ENCODE measurements at regions not wholly inside any gene's neighbourhood (a gene's known extent, or its start where the extent isn't known, plus 50 kb on each side); places are given as distances from the start of the nearest gene placed in this dataset.
"Not testable (repeated sequence)": the region's sequence is repeated elsewhere in the genome, so short reads cannot be mapped to it uniquely, and the experiment has no call there.

DNA sequence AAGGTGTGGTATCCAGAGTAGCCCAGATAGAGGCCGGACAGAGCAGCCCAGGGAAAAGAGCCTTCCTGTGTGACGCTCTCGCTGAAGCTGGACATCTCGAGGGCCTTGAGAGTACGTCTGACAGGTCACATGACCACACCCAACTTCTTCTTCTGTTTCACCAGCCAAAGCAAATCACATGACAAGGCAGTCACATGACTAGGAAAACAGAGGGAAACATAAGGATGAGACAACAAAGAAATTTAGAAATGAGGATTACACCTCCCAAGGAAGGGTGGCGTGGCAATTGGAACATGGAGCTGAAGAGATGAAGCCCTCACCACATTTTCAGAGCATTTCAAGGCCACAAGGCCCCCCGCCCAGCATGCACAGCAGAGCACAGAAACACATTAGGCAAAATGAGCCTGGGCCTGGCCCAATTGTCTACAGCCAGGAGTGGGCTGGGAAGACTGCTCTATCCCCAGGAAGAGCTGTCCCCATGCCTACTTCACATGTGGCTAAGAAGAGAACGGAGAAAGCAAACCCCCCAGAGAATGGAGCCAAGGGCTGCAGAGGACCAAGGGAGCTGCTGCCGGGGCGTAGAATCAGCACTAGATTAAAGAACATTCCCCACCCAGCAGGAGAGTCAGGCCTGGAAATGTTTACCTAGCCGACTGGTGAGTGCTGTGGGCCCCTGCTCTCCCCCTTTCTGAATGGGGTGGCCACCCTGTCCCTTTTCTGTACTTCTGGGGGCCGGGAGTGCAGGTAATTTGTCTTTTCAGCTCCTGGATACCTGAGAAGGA is 305.1 kb downstream of the NPHP4 start:
- DNase-seq (ENCODE audit: low read depth, low spot score) = peak; percentile 28

DNA sequence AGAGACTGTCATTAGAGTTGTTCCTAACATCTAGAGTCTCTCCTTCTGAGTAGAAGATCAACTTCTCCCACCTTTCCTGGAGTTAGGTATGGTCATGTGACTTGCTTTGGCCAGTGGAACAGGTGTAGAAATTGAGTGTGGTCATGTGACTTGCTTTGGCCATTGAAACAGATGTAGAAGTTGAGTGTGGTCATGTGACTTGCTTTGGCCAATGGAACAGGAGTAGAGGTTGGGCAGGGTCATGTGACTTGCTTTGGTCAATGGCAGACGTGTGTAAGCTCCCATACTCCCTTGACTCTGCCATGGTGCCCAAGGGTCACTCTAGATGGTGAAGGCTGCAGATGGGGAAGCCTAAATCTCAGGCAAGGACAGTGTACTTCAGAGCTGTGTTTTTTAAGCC is 306.0 kb downstream of the NPHP4 start:
- DNase-seq (ENCODE audit: low read depth, low spot score) = no peak

DNA sequence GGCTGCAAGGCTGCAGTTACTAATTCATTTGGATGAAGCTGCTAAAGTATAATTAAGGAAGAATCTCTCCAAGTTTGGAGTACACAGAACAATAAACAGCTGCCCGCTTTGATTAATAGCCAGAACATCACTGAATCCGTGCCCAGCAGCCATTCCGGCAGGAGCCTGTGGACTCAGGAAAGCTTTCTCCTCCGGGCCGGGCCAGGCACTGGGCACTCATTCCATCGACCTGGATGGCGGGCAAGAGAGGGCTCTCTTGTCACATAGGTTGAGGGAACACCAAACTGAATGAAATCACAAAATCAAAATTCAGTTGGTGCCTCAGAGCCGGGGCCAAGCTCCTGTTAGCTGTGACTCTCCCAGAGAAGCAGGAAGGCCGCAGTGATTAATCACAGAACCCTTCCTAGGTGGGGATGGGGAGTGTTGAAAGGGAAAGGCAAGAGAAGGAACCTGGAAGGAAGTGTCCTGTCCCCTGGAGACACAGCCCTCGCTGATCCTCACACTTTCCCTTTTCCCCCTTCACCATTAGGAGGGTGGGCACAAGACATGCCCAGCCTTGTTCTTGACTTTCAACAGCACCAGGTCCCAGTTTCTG is 306.7 kb downstream of the NPHP4 start:
- no peak for DNase-seq (ENCODE audit: low read depth, low spot score)

DNA sequence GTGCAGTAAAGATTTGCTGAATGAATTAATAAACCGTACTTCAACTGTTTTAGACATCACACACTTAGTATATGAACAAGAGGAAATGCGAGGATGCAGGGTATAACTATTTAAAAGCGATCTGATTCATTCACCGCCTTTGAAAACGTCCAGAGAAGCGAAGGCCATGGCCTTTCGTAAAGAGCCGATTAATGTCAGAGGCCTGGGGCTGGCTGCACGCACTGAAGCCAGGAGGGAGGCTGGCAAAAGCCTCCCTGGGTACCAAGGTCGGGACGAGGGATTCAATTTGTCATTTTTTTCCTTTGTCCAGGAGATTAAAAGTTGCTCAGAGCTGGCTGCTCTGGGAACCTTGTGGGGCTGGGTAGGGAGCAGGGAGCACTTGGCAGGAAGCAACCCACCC is 307.4 kb downstream of the NPHP4 start:
- DNase-seq (ENCODE audit: low read depth, low spot score) = no peak

DNA sequence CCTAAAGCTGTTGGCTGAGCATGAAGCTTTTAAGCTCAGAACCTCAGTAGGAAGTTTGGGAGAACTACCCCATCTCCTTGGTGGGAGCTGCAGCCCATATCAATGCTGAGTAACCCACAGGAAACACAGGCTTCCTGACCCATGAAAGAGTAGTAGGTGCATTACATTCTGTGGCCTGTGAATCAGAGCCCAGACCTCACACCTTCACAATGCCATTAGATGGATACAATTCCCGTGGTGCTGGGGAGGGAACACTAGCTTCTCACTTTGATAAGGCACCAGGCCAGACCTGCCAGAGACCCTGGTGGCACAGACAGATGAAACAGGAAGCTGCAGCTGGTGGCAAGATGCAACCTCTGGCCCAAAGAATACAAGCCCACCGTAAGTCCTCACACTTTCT is 308.8 kb downstream of the NPHP4 start:
- DNase-seq (ENCODE audit: low read depth, low spot score) = no peak

DNA sequence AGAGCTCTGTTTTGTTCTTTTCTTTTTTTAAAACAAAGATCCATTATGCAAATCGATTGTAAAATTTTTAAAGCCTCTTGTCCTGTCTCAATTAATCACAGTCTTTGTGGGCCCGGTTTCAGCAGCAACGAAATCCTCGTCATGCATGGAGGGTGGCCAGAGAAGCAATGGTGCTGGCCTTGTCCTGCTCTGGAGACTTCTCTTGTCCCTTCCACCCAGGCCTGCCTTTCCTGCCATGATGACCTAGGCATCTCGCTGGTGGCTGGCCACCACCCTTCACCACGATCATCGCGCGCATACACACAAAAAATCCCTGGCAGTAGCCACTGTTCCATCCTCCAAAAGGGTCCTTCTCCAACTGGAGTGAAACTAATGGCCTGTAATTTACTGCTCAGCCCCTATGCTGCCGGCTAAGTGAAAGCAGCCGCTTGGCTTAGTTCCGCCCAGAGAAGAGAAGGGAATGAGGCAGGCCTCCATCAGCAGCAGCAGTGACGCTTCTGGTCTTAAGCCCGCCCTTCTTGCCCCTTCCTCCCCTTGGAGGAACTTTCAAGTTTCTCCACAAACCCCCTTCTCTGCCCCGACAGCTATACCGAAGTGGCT is 309.5 kb downstream of the NPHP4 start:
- no peak for DNase-seq (ENCODE audit: low read depth, low spot score)

DNA sequence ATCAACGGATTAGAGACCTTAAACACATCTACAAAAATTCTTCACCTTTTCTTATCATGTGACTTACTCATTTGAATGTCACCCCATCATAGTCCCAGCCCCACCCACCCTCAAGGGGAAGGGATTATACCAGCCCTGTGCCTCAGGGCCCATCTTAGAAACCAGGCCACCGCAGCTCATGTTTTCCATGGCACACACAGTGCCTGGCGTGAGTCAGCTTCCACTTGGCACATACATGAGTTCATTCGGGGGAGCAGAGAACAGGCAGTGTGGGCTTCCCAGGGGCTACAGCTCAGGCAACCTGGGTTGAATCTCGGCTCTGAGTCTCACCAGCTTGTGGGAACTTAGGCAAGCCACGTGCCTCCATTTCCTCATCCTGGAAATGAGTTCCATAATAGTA is 310.6 kb downstream of the NPHP4 start:
- no peak for DNase-seq (ENCODE audit: low read depth, low spot score)

DNA sequence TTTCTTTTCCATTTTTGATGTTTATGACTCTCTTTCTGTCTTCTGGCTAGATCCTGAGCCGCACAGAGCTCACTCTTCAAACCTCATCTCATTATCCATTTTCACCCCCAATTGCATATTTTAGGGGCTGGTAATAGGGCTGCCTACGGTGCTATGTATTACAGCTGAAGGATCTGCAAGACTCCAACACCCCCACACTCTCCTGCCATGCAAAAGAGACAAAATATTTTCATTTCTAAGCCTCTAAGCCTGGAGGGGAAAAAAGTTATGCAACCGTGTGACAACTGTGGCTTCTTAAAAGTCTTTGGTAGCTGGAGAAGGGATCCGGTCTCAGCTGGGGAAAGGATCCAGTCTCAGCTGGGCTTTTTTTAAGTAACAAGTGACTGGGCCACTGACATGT is 311.6 kb downstream of the NPHP4 start:
- DNase-seq (ENCODE audit: low read depth, low spot score) = no peak

DNA sequence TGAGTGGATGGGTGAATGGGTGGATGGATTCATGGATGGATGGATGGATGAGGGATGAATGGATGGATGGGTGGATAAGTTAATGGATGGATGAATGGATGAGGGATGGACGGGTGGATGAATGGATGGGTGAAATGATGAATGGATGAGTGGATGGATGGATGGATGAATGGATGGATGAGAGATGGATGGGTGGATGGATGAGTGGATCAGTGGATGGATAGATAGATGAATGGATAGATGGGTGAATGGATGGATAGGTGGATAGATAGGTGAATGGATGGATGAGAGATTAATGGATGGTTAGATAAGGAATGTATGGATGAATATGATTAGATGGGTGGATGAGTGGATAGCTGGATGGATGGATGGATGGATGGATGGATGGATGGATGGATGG is 313.5 kb downstream of the NPHP4 start:
- no peak for DNase-seq (ENCODE audit: low read depth, low spot score)

DNA sequence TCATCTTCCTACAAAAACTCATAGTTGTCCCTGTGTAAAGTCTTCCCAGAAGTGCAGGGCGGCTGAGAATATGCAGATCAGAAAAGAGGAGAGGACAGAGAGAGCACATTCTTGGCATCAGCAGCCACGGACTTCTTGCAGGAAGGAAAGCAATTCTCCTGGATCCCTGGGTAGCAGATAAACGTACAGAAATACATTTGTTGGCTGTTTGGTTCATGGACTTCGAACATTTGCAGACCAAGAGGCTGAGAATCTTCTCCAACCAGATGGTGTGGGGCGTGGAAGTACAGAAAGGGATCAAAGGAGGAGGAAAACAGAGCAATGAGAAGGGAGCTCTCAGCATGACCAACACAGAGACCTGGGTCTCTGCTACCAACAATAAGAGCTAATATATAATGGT is 319.9 kb downstream of the NPHP4 start:
- not testable (repeated sequence) for DNase-seq (ENCODE audit: low read depth, low spot score)

DNA sequence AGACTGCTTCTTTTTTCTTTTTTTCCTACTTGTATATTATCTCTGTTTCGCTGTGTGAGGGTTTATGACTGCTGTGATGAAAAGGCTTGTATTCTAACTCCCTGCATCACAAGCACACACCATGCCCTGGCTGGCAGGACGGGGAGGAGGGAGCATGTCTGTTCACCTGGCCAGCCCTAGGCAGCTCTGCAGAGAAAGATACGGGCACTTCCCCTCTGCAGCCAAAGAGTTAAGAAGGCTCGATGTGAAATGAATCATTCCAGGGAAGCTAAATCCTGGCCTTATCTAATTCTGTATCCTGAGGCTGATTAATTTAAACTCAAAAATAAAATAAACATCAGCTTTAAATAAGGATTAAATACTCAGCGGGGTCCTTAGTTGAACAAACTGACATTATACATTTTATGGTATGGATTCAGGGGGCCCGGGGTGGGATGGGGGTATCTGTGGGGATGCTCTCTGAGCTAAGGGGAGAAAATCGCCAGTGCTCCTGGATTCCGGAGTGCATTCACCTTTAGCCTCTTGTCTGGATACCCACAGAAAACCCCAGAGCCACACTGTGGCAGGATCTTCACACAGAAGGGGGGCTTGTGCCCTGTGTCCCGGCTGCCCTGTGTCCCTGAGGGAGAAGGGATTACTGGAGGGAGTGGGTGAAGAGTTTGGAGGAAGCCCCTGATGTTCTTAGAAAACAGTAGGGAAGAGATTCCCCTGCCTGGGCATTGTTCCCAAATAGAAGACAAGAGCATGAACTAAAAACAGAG is 321.5 kb downstream of the NPHP4 start:
- no peak for DNase-seq (ENCODE audit: low read depth, low spot score)

DNA sequence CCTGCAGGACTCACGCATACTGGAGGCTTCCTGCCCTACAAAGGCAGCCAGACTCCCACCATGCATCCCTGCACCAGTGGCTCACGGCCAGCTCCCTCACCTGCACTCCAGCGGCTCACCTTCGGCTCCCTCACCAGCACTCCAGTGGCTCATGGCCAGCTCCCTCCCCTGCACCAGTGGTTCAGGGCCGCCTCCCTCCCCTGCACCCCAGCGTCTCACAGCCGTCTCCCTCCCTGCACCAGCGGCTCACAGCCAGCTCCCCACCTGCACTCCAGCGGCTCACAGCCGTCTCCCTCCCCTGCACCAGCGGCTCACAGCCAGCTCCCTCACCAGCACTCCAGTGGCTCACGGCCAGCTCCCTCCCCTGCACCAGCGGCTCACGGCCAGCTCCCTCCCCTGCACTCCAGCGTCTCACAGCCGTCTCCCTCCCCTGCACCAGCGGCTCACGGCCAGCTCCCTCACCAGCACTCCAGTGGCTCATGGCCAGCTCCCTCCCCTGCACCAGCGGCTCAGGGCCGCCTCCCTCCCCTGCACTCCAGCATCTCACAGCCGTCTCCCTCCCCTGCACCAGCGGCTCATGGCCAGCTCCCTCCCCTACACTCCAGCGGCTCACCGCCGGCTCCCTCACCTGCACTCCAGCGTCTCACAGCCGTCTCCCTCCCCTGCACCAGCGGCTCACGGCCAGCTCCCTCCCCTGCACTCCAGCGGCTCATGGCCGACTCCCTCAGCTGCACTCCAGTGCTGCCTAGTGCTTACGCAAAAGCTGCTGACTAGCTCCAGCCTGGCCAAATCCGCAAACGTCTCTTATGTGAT is 324.5 kb downstream of the NPHP4 start:
- no peak for DNase-seq (ENCODE audit: low read depth, low spot score)

DNA sequence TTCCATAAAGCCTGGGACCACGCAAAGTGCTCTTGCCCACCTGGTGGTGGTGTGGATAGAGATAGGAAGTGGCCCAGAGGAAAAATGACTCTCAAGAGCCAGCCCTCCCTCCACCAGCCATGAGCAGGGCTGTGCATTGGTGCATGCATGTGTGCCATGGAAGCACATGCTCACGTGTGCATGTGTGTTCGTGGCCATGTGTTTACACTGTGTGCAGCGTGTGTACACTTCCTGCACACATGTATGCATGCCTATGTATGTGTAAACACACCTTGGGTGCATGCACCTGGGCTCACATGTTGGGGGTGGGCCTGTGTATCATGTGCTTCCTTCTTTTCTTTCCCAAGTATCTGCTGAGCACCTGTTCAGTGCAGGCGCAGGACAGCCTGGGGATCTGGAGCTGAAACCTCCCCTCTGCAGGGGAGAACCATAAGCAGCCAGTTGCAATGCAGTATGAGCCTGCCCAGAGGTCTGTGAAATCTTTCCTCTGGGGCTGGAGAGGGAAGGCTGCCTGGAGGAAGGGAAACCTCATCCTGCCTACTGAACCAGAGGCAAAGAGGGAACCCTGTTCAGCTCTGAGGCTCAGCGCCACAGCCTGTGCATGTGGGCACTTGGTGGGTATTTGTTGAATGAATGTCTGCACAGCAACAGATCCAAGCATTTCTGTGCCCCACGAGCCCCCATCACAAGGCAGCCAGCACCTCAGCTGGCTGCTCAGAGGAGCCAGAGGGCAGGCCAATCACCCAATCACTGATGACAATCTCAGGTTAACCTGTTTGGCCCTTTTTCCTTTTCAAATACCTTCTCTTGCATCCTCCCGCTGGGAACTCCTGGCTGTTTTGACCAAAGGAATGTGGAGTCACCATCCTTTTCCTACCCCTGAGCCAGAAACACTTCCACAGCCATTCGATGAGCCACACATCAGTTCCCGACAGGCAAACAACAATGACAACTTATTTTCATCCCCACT is 327.0 kb downstream of the NPHP4 start:
- DNase-seq (ENCODE audit: low read depth, low spot score) = no peak

DNA sequence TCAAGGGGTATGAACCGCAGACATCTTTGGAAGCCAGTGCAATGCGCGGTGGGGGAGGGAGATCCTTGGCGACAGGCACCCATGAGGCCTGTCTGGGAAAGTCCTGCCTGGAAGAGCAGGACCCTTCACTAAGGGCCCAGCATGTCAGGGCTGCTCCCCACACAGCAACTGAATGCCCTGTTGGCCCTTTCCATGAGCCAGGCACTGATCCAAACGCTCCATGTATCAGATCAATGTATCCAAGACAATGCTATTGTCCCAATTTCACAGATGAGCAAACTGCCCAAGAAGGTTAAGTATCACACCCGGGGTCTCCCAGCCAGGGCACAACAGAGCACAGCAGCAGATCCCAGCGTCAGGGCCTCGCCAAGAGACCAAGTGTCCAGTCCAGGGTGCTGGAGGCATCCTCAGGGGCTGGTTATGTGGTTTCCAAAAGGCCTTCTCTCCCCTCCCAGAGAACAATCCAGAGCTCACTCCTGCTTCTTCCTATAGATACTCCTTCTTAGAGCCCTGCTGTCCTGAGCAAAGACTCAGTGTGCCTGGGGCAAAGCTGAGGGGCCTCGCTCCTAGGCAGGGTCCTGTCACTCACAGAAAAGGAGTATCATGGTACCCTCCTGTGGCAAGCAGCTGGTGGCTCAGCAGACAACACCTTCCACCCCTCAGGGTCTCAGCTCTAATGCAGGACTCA is 328.0 kb downstream of the NPHP4 start:
- no peak for DNase-seq (ENCODE audit: low read depth, low spot score)

DNA sequence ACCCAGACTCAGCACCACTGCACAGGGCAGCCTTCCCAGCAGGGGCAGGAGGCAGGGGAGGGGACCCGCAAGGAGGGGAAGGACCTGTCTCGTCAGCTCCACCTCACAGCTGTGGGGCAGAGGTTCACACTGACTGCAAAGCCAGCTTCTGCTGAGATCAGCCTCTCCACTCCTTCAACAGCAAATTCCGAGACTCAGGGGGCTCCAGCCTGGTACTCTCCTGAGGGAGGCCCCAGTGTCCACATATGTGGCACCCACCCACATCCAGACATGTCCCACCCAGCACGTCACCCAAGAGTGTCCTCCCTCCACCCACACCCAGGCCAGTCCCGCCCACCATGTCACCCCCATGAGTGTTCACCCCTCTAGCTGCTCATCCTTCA is 329.5 kb downstream of the NPHP4 start:
- DNase-seq (ENCODE audit: low read depth, low spot score) = no peak

DNA sequence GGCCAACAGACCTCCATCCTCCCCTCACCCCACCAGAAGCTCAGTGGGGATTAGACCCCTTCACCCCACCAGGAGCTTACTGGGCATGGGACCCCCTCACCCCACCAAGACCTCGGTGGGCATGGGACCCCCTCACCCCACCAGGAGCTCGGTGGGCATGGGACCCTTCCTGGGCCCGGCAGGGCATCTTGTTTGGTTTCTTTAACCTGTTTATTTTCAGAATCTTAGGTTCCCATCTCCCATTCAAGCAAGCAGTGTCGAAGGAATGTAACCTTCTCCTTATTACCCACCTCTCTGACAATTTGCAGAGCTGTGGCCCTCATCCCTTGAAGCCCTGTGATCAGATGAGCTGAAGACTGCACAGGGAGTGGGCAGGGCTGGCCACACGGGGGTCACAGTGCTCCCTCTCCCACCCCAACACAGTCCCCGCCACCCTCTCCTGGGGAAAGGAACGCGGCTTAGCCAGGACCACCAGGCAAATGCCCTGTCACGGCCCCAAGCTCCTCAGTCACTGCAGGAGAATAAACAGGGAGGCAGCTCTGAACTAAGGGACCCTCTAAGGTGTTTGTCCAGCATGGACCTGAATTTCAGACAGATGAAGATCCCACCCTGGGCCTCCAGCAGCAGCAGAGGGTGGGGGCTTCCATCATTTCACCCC is 330.0 kb downstream of the NPHP4 start:
- DNase-seq (ENCODE audit: low read depth, low spot score) = no peak

DNA sequence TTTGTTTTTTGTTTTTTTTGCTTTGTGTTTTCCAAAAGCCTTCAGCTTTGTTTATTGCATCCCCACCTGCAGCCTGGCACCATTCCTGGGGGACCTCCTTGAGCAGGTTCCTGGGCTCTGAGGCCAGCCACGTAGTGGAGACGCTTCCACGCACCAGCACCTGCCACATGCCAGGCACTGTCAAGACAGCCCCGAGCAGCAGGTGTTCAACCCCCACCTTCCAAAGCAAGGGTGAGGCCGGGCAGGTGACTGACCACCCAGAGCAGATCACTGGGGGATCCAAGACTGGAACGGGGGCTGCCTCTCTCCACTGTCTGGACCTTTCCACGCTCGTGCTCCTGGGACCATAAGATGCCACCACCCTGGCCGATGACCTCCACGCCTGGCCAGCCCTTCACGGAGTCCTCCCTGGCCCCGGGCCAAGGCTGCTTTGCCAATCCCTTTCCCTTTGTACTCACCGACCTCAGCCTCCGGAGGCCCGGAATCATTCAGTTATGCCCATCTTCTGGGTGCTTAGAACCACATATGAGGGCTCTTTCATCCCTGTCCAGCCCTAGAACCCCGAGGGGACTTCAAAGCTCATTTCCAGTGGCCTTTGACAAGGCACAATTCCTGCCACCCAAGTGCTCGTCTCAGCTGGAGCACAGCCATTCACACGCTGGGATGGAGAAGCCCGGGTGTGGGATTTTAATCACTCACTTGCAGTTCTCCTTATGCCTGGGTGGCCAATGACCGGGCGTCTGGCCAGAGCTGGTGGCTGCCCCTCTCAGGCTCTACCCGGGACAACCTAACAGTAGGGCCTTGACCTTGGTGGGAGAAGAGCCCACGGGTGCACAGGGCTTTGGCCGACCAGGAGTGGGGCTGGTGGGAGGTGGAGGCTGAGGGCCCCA is 330.8 kb downstream of the NPHP4 start:
- no peak for DNase-seq (ENCODE audit: low read depth, low spot score)

Measured in iPS DF 19.7 (cell line).